ENCODE measurements at regions not wholly inside any gene's neighbourhood (a gene's known extent, or its start where the extent isn't known, plus 50 kb on each side); places are given as distances from the start of the nearest gene placed in this dataset.
A peak's percentile ranks its signal among the peaks of the same experiment; 100 is the strongest.

GRCh38 chr9:11821306-11821975 is 871.7 kb upstream of the TYRP1 start:
- FAIRE-seq: peak; percentile 53
- DNase-seq (ENCODE audit: insufficient read length, low spot score): no peak
- TF ChIP-seq POLR2A (IDR thresholded peaks at IDR 0.05; ENCODE audit: low read depth, low read length): no peak

DNA sequence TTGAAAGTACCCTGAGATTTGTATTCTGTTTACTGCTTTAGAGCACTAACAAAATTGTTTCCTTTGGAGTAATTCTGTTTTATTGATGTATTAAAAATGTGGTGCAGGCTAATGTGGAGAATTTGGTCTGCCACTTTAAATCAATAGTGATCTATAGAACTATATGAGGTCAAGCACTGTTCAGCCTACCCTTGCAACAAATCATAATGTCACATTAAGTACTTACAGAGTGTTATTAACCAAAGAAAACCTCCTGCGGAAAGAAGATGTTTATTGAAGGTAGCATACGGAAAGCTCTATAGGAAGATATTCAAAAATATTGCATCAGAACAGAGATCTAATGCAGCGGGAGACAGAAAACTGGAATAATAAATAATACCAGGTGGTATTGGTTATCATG is 865.0 kb upstream of the TYRP1 start:
- FAIRE-seq (no peak), DNase-seq (ENCODE audit: insufficient read length, low spot score) (no peak)
- no peak for TF ChIP-seq POLR2A (IDR thresholded peaks at IDR 0.05; ENCODE audit: low read depth, low read length)

DNA sequence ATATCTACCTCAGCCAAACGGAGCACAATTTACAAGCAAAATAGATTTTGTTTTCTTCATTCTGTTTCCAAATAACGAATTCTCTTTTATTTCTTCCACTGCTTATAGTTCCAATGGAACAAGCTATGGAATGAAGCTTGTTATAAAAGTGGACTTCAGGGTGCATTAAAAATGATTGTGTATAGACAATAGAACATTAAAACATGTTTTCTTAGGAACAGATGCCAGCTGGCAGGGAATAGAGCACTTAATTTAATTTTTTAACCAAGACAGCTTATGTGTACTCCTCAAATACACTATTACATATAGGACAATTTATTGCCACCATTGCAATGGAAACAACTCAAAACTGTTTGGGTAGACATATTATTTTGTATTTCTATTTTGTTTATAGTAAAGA is 860.1 kb upstream of the TYRP1 start:
- DNase-seq (ENCODE audit: insufficient read length, low spot score) (no peak), FAIRE-seq (no peak)
- TF ChIP-seq POLR2A (IDR thresholded peaks at IDR 0.05; ENCODE audit: low read depth, low read length): no peak

DNA sequence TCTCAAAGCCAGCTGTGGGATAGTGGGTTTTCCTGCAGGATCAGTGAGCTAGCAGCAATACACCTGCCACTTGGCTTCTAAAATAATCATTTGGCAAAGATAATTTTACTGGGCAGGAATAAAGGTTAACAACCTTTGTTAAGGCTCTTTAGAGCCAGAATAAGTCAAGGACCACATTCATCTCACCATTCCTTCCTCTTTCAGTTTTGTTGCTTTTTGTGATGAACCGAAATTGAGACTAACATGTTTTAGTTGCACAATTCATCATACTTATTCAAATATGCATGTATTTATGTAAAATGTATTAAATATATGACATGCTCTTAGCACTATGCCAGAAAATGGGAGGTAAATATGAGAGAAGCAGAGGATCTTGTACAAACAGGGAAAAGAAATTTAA is 824.4 kb upstream of the TYRP1 start:
- DNase-seq (ENCODE audit: insufficient read length, low spot score) (no peak), FAIRE-seq (no peak)
- TF ChIP-seq POLR2A (IDR thresholded peaks at IDR 0.05; ENCODE audit: low read depth, low read length): no peak

DNA sequence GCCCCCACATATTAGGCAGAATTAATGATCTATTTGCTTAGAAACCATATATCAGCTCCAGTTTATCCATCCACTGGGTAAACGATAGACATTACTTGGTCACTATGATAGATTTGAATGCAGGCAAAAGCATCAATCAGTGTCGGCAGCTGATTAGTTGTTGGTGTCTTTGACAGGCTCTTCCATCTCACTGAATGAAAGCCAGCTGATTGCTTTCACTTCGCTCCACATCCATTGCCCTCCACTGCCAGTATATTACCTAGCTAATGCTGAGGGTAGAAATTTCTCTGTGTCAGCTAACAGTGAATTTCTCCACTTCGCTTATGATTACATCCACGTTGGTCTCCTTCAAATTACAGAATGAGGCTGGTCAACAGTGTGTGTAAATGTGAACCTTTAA is 821.3 kb upstream of the TYRP1 start:
- peak; percentile 33 for FAIRE-seq
- no peak for TF ChIP-seq POLR2A (IDR thresholded peaks at IDR 0.05; ENCODE audit: low read depth, low read length)
- DNase-seq (ENCODE audit: insufficient read length, low spot score): no peak

DNA sequence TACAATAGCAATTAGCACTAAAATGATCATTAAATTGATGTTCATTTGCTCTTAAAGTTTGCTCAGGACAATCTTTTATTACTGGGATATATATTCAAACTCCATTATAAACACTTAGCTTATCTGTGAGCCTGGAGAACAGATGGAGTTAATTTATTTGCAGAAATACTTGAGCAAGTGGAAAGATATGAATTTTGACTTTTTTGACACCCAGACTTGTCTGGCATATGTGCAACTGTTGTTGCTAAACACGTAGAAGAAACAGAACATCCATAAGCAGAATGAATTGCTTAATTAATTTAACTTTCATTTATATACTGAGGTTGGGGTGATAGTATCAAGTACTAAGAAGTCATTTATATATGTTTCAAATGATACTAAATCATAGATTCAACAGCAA is 820.7 kb upstream of the TYRP1 start:
- no peak for FAIRE-seq
- TF ChIP-seq POLR2A (IDR thresholded peaks at IDR 0.05; ENCODE audit: low read depth, low read length): no peak
- no peak for DNase-seq (ENCODE audit: insufficient read length, low spot score)

DNA sequence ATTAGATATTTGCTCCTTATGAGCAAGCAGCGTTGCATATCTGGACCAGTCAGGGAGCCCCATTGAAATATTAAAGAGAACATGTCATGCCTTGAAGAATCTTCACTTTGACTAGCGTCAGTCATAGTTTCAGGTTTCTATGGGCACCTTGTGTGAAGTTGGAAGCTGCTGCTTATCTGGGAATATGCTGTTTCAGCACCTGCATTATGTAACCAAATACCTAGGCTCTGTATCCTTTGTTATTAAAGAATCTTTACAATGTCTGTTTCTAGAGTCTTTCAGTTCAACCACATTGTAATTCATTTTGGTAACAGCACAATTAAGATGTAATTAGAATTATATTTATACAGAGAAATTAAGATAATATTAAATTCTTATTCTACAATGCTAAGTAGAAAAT is 818.8 kb upstream of the TYRP1 start:
- FAIRE-seq (no peak), DNase-seq (ENCODE audit: insufficient read length, low spot score) (no peak)
- no peak for TF ChIP-seq POLR2A (IDR thresholded peaks at IDR 0.05; ENCODE audit: low read depth, low read length)

DNA sequence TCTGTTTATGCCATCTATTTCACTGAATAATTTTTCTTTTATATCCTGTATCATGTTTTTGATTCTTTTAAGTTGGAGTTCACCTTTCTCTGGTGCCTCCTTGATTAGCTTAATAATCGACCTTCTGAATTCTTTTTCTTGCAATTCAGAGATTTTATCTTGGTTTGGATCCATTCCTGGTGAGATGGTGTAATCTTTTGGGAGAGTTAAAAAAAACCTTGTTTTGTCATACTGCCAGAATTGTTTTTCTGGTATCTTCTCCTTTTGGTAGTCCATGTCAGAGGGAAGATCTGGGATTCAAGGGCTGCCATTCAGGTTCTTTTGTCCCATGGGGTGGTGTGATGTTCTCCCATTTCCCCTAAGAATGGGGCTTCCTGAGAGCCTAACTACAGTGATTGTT is 800.8 kb upstream of the TYRP1 start:
- no peak for TF ChIP-seq POLR2A (IDR thresholded peaks at IDR 0.05; ENCODE audit: low read depth, low read length)
- FAIRE-seq (no peak), DNase-seq (ENCODE audit: insufficient read length, low spot score) (no peak)

DNA sequence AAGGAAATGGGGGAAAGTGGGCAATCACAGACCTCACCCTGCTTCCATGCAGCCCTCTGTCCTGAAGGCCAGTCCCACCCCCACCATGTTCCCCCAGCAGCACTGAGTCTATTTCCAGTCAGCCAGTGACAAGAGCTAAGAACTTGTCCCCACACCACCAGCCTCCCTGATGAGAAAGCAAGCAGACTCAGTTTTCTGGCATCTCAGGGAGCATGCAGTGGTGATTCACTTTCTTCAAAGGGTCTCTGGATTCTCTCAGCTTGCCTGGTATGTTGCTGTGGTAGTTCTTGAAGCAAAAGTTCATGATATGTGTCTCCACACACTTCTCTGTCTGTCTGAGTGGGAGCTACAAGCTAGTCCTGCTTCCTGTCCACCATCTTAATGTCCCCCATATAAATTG is 799.9 kb upstream of the TYRP1 start:
- FAIRE-seq (peak; percentile 55), DNase-seq (ENCODE audit: insufficient read length, low spot score) (peak; percentile 3)
- TF ChIP-seq POLR2A (IDR thresholded peaks at IDR 0.05; ENCODE audit: low read depth, low read length): no peak

- FAIRE-seq: no peak
- TF ChIP-seq POLR2A (IDR thresholded peaks at IDR 0.05; ENCODE audit: low read depth, low read length): no peak
- no peak for DNase-seq (ENCODE audit: insufficient read length, low spot score)
Observed at GRCh38 chr9:11894136-11894535, 799.0 kb upstream of the TYRP1 start.

DNA sequence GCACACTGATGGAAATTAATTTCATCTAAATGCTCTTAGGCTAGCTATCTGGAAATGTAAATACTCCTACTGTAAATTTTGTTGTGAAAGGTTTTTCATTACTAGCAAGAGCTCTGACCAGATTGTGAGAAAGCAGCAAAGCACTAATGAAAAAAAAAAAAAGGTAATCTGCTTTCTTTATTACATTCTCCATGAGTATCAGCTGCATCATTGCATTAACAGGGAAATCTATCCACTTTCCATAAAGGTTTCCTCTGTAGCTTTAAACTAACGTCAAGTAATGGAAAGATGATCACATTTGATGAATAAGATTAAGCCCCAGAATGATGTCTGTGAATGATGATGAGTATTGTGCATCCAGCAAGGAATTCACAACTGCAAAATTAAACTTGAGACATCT is 790.6 kb upstream of the TYRP1 start:
- no peak for TF ChIP-seq POLR2A (IDR thresholded peaks at IDR 0.05; ENCODE audit: low read depth, low read length)
- DNase-seq (ENCODE audit: insufficient read length, low spot score) (no peak), FAIRE-seq (no peak)

DNA sequence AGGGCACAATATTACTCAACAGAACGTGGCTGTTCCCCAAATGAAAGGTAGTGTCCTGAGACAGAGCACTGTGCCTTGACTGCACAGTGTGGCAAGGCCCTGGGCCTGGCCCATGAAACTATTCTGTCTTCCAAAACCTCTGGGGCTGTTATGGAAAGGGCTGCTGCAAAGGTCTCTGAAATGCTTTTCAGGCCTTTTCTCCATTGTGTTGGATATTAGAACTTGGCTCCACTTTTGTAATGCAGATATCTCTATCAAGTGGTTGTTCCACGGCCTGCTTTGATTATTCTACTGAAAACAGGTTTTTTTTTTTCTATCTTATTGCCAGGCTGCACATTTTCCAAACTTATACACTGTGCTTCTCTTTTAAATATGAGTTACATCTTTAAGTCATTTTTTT is 777.5 kb upstream of the TYRP1 start:
- TF ChIP-seq POLR2A (IDR thresholded peaks at IDR 0.05; ENCODE audit: low read depth, low read length): no peak
- FAIRE-seq (no peak), DNase-seq (ENCODE audit: insufficient read length, low spot score) (no peak)

- FAIRE-seq: no peak
- no peak for TF ChIP-seq POLR2A (IDR thresholded peaks at IDR 0.05; ENCODE audit: low read depth, low read length)
- DNase-seq (ENCODE audit: insufficient read length, low spot score): no peak
Observed at GRCh38 chr9:11928871-11929321, 764.3 kb upstream of the TYRP1 start.

DNA sequence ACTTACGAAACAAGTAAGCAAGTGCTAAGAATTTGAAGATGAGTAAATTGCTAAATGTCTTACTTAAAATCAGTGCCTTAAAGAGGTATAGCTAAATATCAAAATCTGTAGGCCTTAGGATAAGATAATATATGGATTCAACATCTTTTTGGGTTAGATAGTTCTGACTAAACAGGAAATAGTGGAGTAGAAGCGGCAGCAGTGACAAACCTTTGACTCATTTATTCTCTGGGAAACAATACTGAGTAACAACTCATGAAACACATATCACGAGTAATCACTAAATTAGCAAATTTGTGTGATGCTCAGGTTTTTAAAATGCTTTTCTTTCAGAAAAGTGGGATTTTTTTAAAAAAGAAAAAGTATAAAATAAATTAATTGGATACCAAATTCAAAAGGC is 762.1 kb upstream of the TYRP1 start:
- peak; percentile 3 for DNase-seq (ENCODE audit: insufficient read length, low spot score)
- FAIRE-seq: peak; percentile 41

GRCh38 chr9:11931751-11932150 is 761.4 kb upstream of the TYRP1 start:
- TF ChIP-seq POLR2A (IDR thresholded peaks at IDR 0.05; ENCODE audit: low read depth, low read length): no peak
- no peak for DNase-seq (ENCODE audit: insufficient read length, low spot score)
- no peak for FAIRE-seq

More for the DNA sequence above, 762.1 kb upstream of the TYRP1 start:
- no peak for TF ChIP-seq POLR2A (IDR thresholded peaks at IDR 0.05; ENCODE audit: low read depth, low read length)

- DNase-seq (ENCODE audit: insufficient read length, low spot score): no peak
- no peak for TF ChIP-seq POLR2A (IDR thresholded peaks at IDR 0.05; ENCODE audit: low read depth, low read length)
- peak; percentile 86 for FAIRE-seq
Observed at GRCh38 chr9:11933926-11934325, 759.3 kb upstream of the TYRP1 start.

All from H54 (cell line).